HepG2 (cell line): ENCODE measurements at regions not wholly inside any gene's neighbourhood (a gene's known extent, or its start where the extent isn't known, plus 50 kb on each side); places are given as distances from the start of the nearest gene placed in this dataset.

Experiments used
- ATAC-seq: fragments of 200-7000 bp; cut with Tn5 transposase; 3 replicates; pipeline ENCODE4 v1.9.1; 2020; ENCODE audit warnings: mild to moderate bottlenecking, moderate library complexity
- BruUV-seq: library from RNA; stranded (reverse); fragments of 400-500 nt; replicated peaks from 2 replicates; lab custom pipeline; 2021; lab: Mats Ljungman, UMichigan
- CTCF ChIA-PET: fragments of 300-600 bp; formaldehyde crosslinking; extraction: SDS; loops from one replicate; lab custom pipeline; 2021; ENCODE audit warnings: low total read pairs, inconsistent platforms, low intra/inter-chr PET ratio; lab: Yijun Ruan, JAX
- POLR2A ChIA-PET: fragments of 350-600 bp; sonication (Branson Sonifier 250); formaldehyde crosslinking; loops from one replicate; lab custom pipeline; 2020; ENCODE audit warnings: antibody characterized with exemption, inconsistent platforms; lab: Yijun Ruan, JAX
- DNase-seq: peaks from one replicate; pipeline ENCODE4 v3.0.0-alpha.2; 2015; ENCODE audit warnings: low spot score
- FAIRE-seq: peaks from 3 replicates; lab custom pipeline; 2011; peaks lifted over from hg19 to GRCh38; lab: Jason Lieb, UNC
- H2AFZ ChIP-seq: one replicate; pipeline ENCODE4 v1.6.1; 2011; ENCODE audit warnings: low read length, inconsistent platforms
- H3K27ac ChIP-seq: fragments of 300-600 bp; 3 replicates; pipeline ENCODE4 v1.8.0; 2011; ENCODE audit warnings: mixed run types, mild to moderate bottlenecking, mixed read lengths, low read length, inconsistent platforms; ENCODE audit not compliant: insufficient read depth; ENCODE audit errors: extremely low read length
- H3K27me3 ChIP-seq, 2 experiments: fragments of 200-600 bp in 1 of 2; 2 replicates in 1 of 2; 3 replicates in 1 of 2; pipeline versions ENCODE4 v1.6.0 to v1.8.0; 2011; ENCODE audit warnings: low read length in 2 of 2, mild to moderate bottlenecking in 2 of 2, moderate library complexity in 2 of 2, inconsistent platforms in 1 of 2; ENCODE audit not compliant: insufficient read depth in 2 of 2, control insufficient read depth in 1 of 2
- H3K36me3 ChIP-seq, 2 experiments: fragments of 200-600 bp in 1 of 2; replicated peaks in 1 of 2; 2 replicates in 1 of 2; 3 replicates in 1 of 2; pipeline versions ENCODE4 v1.5.1 to v1.8.0; 2011; ENCODE audit warnings: low read length in 2 of 2, inconsistent platforms in 1 of 2; ENCODE audit not compliant: insufficient read depth in 2 of 2, control insufficient read depth in 1 of 2
- H3K4me1 ChIP-seq: 2 replicates; pipeline ENCODE4 v1.5.1; 2012; ENCODE audit warnings: low read length, inconsistent platforms; ENCODE audit not compliant: insufficient read depth
- H3K4me2 ChIP-seq: 2 replicates; pipeline ENCODE4 v1.6.0; 2011; ENCODE audit warnings: low read depth, low read length, inconsistent platforms
- H3K4me3 ChIP-seq, 3 experiments: fragments of 200-600 bp in 1 of 3; sonication (generic), shearing (Covaris generic) in 1 of 3; replicated peaks in 1 of 3; 2 replicates each; pipeline ENCODE4 v1.5.1; 2011 to 2016; ENCODE audit warnings: low read length in 3 of 3, inconsistent platforms in 2 of 3, low read depth in 2 of 3, mild to moderate bottlenecking in 2 of 3, control low read depth in 1 of 3, mixed read lengths in 1 of 3; ENCODE audit not compliant: insufficient read depth in 1 of 3
- H3K79me2 ChIP-seq: one replicate; pipeline ENCODE4 v1.6.1; 2011; ENCODE audit warnings: low read length, inconsistent platforms; ENCODE audit not compliant: insufficient read depth
- H3K9ac ChIP-seq: 2 replicates; pipeline ENCODE4 v1.6.0; 2011; ENCODE audit warnings: mild to moderate bottlenecking, low read depth, low read length, inconsistent platforms; ENCODE audit not compliant: insufficient read depth
- H3K9me3 ChIP-seq: 2 replicates; pipeline ENCODE4 v1.5.1; 2012; ENCODE audit warnings: mild to moderate bottlenecking, low read length
- H4K20me1 ChIP-seq: 2 replicates; pipeline ENCODE4 v1.6.0; 2011; ENCODE audit warnings: inconsistent platforms, mild to moderate bottlenecking, low read length, moderate library complexity; ENCODE audit not compliant: insufficient read depth
- CHD2 ChIP-seq: IDR thresholded peaks from 2 replicates; pipeline ENCODE4 v1.6.1; 2011; ENCODE audit warnings: low read depth, low read length, improper control_type of control experiment
- GATAD1 ChIP-seq: IDR thresholded peaks from 2 replicates; pipeline ENCODE4 v1.6.1; 2016; ENCODE audit warnings: missing genetic modification reagents, missing compliant biosample characterization
- HCFC1 ChIP-seq: fragments of 150-350 bp; IDR thresholded peaks from 2 replicates; pipeline ENCODE4 v1.6.1; 2014; ENCODE audit warnings: low read depth, low read length
- NAIF1 ChIP-seq: sonication (generic); formaldehyde crosslinking; IDR thresholded peaks from 2 replicates; pipeline ENCODE4 v1.5.0; 2020; ENCODE audit warnings: mild to moderate bottlenecking, missing genetic modification reagents, borderline replicate concordance
- PCBP2 ChIP-seq: fragments of 200-400 bp; formaldehyde crosslinking; optimal IDR thresholded peaks from 2 replicates; pipeline ENCODE3; 2018; ENCODE audit warnings: low read length, low read depth; ENCODE audit not compliant: poor library complexity, severe bottlenecking
- RARA ChIP-seq: IDR thresholded peaks from 2 replicates; pipeline ENCODE4 v1.6.1; 2016; ENCODE audit warnings: missing genetic modification reagents, missing compliant biosample characterization
- ZFAT ChIP-seq: sonication (generic); formaldehyde crosslinking; conservative IDR thresholded peaks from 2 replicates; pipeline ENCODE4 v1.8.1; 2023; ENCODE audit warnings: missing genetic modification reagents, inconsistent platforms
- ZKSCAN5 ChIP-seq: sonication (generic); formaldehyde crosslinking; IDR thresholded peaks from 2 replicates; pipeline ENCODE4 v1.5.1; 2020; ENCODE audit warnings: mild to moderate bottlenecking, missing genetic modification reagents
- WGBS: methylation state at CpG from one replicate; pipeline ENCODE4 v1.1.6; 2017; ENCODE audit warnings: low lambda C conversion rate; 5-methylcytosine and 5-hydroxymethylcytosine counted together
- in situ Hi-C: cut with HindIII; loops from 2 replicates; pipeline ENCODE4 v1.10.0; 2017; ENCODE audit warnings: low pct_unique_long_range_greater_than_20kb; ENCODE audit not compliant: extremely low pct_ligation_motif_present
- intact Hi-C: fragments of 100-400 bp; cut with micrococcal nuclease; formaldehyde crosslinking; loops from one replicate; pipeline ENCODE4 v1.10.0; 2022; ENCODE audit not compliant: unreplicated experiment
- TF ChIP-seq, protein P1 (sequence below): sonication (generic); formaldehyde crosslinking; IDR thresholded peaks from 2 replicates; pipeline ENCODE4 v1.4.0; 2020; ENCODE audit warnings: mild to moderate bottlenecking, missing genetic modification reagents
- TF ChIP-seq, protein P2 (sequence below): sonication (generic); formaldehyde crosslinking; IDR thresholded peaks from 2 replicates; pipeline ENCODE4 v1.8.1; 2022; ENCODE audit warnings: low read depth, mild to moderate bottlenecking, missing genetic modification reagents

DNA sequence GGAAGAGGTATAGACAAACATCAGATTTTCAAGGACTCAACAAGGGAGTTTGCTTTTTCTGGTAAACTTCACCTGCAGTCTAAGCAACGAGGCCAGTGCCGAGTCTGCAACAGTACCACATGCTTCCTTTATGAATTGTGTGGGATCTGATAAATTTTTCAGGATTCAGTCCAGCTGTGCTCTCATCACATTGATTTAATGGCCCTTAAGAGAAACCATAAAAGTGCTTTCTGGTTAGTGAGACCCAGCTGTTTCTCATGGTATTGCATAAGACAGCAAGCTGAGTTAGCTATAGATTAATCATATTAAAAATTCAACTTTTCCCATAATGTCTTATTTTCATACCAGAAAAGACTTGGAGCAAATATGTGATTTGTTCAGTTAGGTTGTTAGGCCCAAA, 291.4 kb downstream of the CENPW start:
- Histone ChIP-seq H3K27ac (no peak overlapping the region), H3K4me1 (no peaks in the 10 kb centered on the region), H4K20me1 (no peaks in the 10 kb centered on the region; the same call in 1 of the 2 replicates), H2AFZ (no peak overlapping the region), H3K79me2 (no peaks in the 10 kb centered on the region), H3K4me2 (no peak overlapping the region), H3K9ac (no peak overlapping the region), H3K4me3 (no peak overlapping the region), H3K27me3 (no peaks in the 10 kb centered on the region), H3K36me3 (no peaks in the 10 kb centered on the region), H3K9me3 (no peaks in the 10 kb centered on the region)
- CTCF ChIA-PET = no interaction called here
- DNase-seq = no peak
- in situ Hi-C loops (no loop called here), intact Hi-C loops (no loop called here)
- FAIRE-seq = no peak
- POLR2A ChIA-PET = no interaction called here
- no TSS peak for BruUV-seq
- 3% methylated on average over 2 of the region's 2 CpGs for WGBS
- no peak for ATAC-seq
- TF ChIP-seq RARA (CRISPR knock-in tag) (no peak), ZFAT (no peak), HCFC1 (no peak), CHD2 (no peak), PCBP2 (no peak), GATAD1 (CRISPR knock-in tag) (no peak), NAIF1 (CRISPR knock-in tag) (no peak), ZKSCAN5 (CRISPR knock-in tag) (no peak)
- TF ChIP-seq, protein P1, sequence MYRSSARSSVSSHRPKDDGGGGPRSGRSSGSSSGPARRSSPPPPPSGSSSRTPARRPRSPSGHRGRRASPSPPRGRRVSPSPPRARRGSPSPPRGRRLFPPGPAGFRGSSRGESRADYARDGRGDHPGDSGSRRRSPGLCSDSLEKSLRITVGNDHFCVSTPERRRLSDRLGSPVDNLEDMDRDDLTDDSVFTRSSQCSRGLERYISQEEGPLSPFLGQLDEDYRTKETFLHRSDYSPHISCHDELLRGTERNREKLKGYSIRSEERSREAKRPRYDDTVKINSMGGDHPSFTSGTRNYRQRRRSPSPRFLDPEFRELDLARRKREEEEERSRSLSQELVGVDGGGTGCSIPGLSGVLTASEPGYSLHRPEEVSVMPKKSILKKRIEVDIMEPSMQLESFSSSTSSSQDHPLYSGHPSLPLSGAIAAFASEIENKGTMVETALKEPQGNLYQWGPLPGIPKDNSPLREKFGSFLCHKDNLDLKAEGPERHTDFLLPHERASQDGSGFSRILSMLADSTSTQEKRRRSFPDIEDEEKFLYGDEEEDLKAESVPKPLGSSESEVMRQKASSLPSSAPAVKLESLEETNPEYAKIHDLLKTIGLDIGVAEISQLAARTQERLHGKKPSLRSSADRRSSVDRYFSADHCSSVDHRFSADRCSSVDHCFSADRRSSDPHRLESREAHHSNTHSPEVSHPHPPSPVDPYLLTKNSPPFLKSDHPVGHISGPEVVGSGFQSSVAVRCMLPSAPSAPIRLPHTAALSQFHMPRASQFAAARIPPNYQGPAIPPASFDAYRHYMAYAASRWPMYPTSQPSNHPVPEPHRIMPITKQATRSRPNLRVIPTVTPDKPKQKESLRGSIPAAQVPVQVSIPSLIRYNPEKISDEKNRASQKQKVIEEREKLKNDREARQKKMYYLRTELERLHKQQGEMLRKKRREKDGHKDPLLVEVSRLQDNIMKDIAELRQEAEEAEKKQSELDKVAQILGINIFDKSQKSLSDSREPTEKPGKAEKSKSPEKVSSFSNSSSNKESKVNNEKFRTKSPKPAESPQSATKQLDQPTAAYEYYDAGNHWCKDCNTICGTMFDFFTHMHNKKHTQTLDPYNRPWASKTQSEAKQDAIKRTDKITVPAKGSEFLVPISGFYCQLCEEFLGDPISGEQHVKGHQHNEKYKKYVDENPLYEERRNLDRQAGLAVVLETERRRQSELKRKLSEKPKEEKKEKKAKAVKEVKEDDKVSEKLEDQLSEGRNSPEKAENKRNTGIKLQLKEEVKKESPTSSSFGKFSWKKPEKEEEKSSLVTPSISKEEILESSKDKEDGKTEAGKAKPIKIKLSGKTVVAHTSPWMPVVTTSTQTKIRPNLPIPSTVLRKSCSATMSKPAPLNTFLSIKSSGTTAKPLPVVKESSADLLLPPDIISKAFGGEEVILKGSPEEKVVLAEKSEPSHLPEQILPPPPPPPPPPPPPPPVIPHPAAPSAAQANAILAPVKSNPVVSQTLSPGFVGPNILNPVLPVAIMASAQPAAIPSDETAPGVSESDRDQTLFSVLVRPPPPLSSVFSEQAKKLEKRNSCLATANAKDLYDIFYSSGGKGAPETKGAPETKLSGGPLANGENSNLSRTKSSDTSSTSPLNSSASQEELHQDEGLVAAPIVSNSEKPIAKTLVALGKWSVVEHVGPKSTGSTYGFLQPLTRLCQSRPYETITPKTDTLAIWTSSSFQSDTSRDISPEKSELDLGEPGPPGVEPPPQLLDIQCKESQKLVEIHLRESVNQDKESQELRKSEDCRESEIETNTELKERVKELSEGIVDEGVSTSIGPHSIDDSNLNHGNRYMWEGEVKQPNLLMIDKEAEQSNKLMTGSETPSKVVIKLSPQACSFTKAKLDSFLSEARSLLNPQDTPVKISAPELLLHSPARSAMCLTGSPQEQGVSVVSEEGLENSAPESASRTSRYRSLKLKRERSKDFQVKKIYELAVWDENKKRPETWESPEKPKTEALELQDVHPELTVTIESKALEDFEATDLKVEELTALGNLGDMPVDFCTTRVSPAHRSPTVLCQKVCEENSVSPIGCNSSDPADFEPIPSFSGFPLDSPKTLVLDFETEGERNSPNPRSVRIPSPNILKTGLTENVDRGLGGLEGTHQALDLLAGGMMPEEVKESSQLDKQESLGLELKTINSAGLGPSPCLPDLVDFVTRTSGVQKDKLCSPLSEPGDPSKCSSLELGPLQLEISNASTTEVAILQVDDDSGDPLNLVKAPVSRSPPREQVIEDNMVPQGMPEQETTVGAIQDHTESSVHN (CRISPR knock-in tag) = no peak
- TF ChIP-seq, protein P2, sequence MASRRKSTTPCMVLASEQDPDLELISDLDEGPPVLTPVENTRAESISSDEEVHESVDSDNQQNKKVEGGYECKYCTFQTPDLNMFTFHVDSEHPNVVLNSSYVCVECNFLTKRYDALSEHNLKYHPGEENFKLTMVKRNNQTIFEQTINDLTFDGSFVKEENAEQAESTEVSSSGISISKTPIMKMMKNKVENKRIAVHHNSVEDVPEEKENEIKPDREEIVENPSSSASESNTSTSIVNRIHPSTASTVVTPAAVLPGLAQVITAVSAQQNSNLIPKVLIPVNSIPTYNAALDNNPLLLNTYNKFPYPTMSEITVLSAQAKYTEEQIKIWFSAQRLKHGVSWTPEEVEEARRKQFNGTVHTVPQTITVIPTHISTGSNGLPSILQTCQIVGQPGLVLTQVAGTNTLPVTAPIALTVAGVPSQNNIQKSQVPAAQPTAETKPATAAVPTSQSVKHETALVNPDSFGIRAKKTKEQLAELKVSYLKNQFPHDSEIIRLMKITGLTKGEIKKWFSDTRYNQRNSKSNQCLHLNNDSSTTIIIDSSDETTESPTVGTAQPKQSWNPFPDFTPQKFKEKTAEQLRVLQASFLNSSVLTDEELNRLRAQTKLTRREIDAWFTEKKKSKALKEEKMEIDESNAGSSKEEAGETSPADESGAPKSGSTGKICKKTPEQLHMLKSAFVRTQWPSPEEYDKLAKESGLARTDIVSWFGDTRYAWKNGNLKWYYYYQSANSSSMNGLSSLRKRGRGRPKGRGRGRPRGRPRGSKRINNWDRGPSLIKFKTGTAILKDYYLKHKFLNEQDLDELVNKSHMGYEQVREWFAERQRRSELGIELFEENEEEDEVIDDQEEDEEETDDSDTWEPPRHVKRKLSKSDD (CRISPR knock-in tag) = no peak
